AG09309 (cell line): ENCODE measurements at regions not wholly inside any gene's neighbourhood (a gene's known extent, or its start where the extent isn't known, plus 50 kb on each side); places are given as distances from the start of the nearest gene placed in this dataset.

Experiments used
- DNase-seq: peaks from one replicate; pipeline ENCODE4 v3.0.0-alpha.2; 2010; ENCODE audit warnings: low read depth
- H3K4me3 ChIP-seq: 2 replicates; pipeline ENCODE4 v1.5.1; 2011; ENCODE audit warnings: mild to moderate bottlenecking, low read depth, low read length, moderate library complexity; ENCODE audit not compliant: control insufficient read depth
- CTCF ChIP-seq: IDR thresholded peaks from 2 replicates; pipeline ENCODE4 v1.5.1; 2011; ENCODE audit warnings: mild to moderate bottlenecking, low read depth, low read length, inconsistent platforms; ENCODE audit not compliant: insufficient read depth, control insufficient read depth; ENCODE audit errors: missing control alignments

- TF ChIP-seq CTCF: no peak
- DNase-seq: no peak
- no peak overlapping the region for H3K4me3 ChIP-seq
Measured at GRCh38 chr9:99298614-99299013, 76.5 kb downstream of the SEC61B start.

- DNase-seq: peak; percentile 37
- peak; percentile 13 for TF ChIP-seq CTCF
- H3K4me3 ChIP-seq: no peak overlapping the region
Measured at GRCh38 chr9:99299211-99300102, 77.4 kb downstream of the SEC61B start.

- TF ChIP-seq CTCF: no peak
- DNase-seq: no peak
- H3K4me3 ChIP-seq: no peak overlapping the region
Measured at GRCh38 chr9:99300103-99300439, 78.0 kb downstream of the SEC61B start.

- no peak for TF ChIP-seq CTCF
- no peak overlapping the region for H3K4me3 ChIP-seq
- no peak for DNase-seq
Measured at GRCh38 chr9:99300603-99301002, 78.5 kb downstream of the SEC61B start.

GRCh38 chr9:99303177-99303576 lies 81.1 kb downstream of the SEC61B start:
- no peak for TF ChIP-seq CTCF
- H3K4me3 ChIP-seq: no peak overlapping the region
- no peak for DNase-seq

GRCh38 chr9:99305124-99305523 lies 83.0 kb downstream of the SEC61B start:
- DNase-seq: no peak
- TF ChIP-seq CTCF: no peak
- no peak overlapping the region for H3K4me3 ChIP-seq
